GM19467 (cell line): ENCODE measurements at regions not wholly inside any gene's neighbourhood (a gene's known extent, or its start where the extent isn't known, plus 50 kb on each side); places are given as distances from the start of the nearest gene placed in this dataset.
A peak's percentile ranks its signal among the peaks of the same experiment; 100 is the strongest.
"Not testable (repeated sequence)": the region's sequence is repeated elsewhere in the genome, so short reads cannot be mapped to it uniquely, and the experiment has no call there.

ENCODE experiments used
- ATAC-seq: cut with Tn5 transposase; IDR thresholded peaks from one replicate; pipeline ENCODE4 v1.9.1; 2021; ENCODE audit warnings: mild to moderate bottlenecking, moderate library complexity; ENCODE audit not compliant: unreplicated experiment

- no peak for ATAC-seq
Measured at GRCh38 chr14:39734306-39734705, 302.1 kb upstream of the FBXO33 start.

- ATAC-seq = peak; percentile 74
Measured at GRCh38 chr14:39733741-39734140, 301.5 kb upstream of the FBXO33 start.

GRCh38 chr14:39731912-39732311, 299.7 kb upstream of the FBXO33 start:
- ATAC-seq = no peak

GRCh38 chr14:39726563-39726962, 294.3 kb upstream of the FBXO33 start:
- no peak for ATAC-seq

GRCh38 chr14:39722547-39723273, 290.5 kb upstream of the FBXO33 start:
- ATAC-seq = no peak

- ATAC-seq = no peak
Measured at GRCh38 chr14:39716987-39717570, 284.8 kb upstream of the FBXO33 start.

GRCh38 chr14:39712293-39712999, 280.2 kb upstream of the FBXO33 start:
- ATAC-seq = no peak

- no peak for ATAC-seq
Measured at GRCh38 chr14:39704594-39704993, 272.4 kb upstream of the FBXO33 start.

- no peak for ATAC-seq
Measured at GRCh38 chr14:39694341-39694740, 262.1 kb upstream of the FBXO33 start.

- ATAC-seq = no peak
Measured at GRCh38 chr14:39683691-39684260, 251.5 kb upstream of the FBXO33 start.

- ATAC-seq = no peak
Measured at GRCh38 chr14:39682582-39682981, 250.3 kb upstream of the FBXO33 start.

- no peak for ATAC-seq
Measured at GRCh38 chr14:39681782-39682399, 249.7 kb upstream of the FBXO33 start.

GRCh38 chr14:39680777-39681176, 248.5 kb upstream of the FBXO33 start:
- peak; percentile 89 for ATAC-seq

GRCh38 chr14:39673734-39674133, 241.5 kb upstream of the FBXO33 start:
- ATAC-seq = no peak

GRCh38 chr14:39673270-39673711, 241.1 kb upstream of the FBXO33 start:
- ATAC-seq = no peak

GRCh38 chr14:39668449-39668848, 236.2 kb upstream of the FBXO33 start:
- ATAC-seq = no peak

GRCh38 chr14:39666386-39666785, 234.2 kb upstream of the FBXO33 start:
- ATAC-seq = no peak

- ATAC-seq = no peak
Measured at GRCh38 chr14:39665075-39665475, 232.8 kb upstream of the FBXO33 start.

GRCh38 chr14:39664646-39665045, 232.4 kb upstream of the FBXO33 start:
- ATAC-seq = no peak

- ATAC-seq = peak; percentile 91
Measured at GRCh38 chr14:39641224-39641623, 209.0 kb upstream of the FBXO33 start.

GRCh38 chr14:39639009-39639408, 206.8 kb upstream of the FBXO33 start:
- ATAC-seq = not testable (repeated sequence)
